H1 (cell line): ENCODE measurements at regions not wholly inside any gene's neighbourhood (a gene's known extent, or its start where the extent isn't known, plus 50 kb on each side); places are given as distances from the start of the nearest gene placed in this dataset.

Experiments used
- CTCF ChIA-PET: fragments of 300-600 bp; sonication (Branson Sonifier 250); formaldehyde crosslinking; loops from one replicate; lab custom pipeline; 2021; ENCODE audit not compliant: partially characterized antibody; lab: Charles Lee
- POLR2A ChIA-PET: fragments of 300-600 bp; sonication (Branson Sonifier 250); formaldehyde crosslinking; loops from one replicate; lab custom pipeline; 2021; ENCODE audit warnings: inconsistent platforms; ENCODE audit not compliant: partially characterized antibody; lab: Charles Lee
- DNase-seq, 2 experiments: peaks; one replicate each; pipeline versions ENCODE4 v3.0.0 to v3.0.0-alpha.2; 2010 to 2022; ENCODE audit warnings: low spot score in 2 of 2, low read depth in 1 of 2, mixed read lengths in 1 of 2
- FAIRE-seq: peaks from 2 replicates; lab custom pipeline; 2011; peaks lifted over from hg19 to GRCh38; lab: Jason Lieb, UNC
- H2AFZ ChIP-seq: 2 replicates; pipeline ENCODE4 v1.8.1; 2012; ENCODE audit warnings: low read length, inconsistent platforms
- H2AK5ac ChIP-seq: 2 replicates; pipeline ENCODE4 v1.6.1; 2013; ENCODE audit warnings: low read depth, low read length
- H2BK120ac ChIP-seq: replicated peaks from 2 replicates; pipeline ENCODE3; 2013; ENCODE audit warnings: low read depth, low read length, inconsistent platforms
- H2BK12ac ChIP-seq: 2 replicates; pipeline ENCODE4 v1.6.1; 2013; ENCODE audit warnings: low read depth, low read length
- H2BK15ac ChIP-seq: 2 replicates; pipeline ENCODE4 v1.6.1; 2013; ENCODE audit warnings: low read length
- H2BK20ac ChIP-seq: 2 replicates; pipeline ENCODE4 v1.6.1; 2013; ENCODE audit warnings: low read length
- H2BK5ac ChIP-seq: 2 replicates; pipeline ENCODE4 v1.6.1; 2013; ENCODE audit warnings: low read depth, low read length
- H3K14ac ChIP-seq: 2 replicates; pipeline ENCODE4 v1.6.1; 2013; ENCODE audit warnings: inconsistent platforms; ENCODE audit not compliant: insufficient read length
- H3K18ac ChIP-seq: 2 replicates; pipeline ENCODE4 v1.6.1; 2013; ENCODE audit warnings: low read length; ENCODE audit errors: extremely low read depth
- H3K23ac ChIP-seq: 2 replicates; pipeline ENCODE4 v1.6.1; 2013; ENCODE audit warnings: inconsistent platforms; ENCODE audit not compliant: insufficient read length
- H3K23me2 ChIP-seq: 2 replicates; pipeline ENCODE4 v1.6.1; 2013; ENCODE audit warnings: low read depth, low read length
- H3K27ac ChIP-seq: 2 replicates; pipeline ENCODE4 v1.6.1; 2011; ENCODE audit warnings: low read depth, low read length, inconsistent platforms
- H3K27me3 ChIP-seq, 4 experiments: replicated peaks in 1 of 4; 1 replicate in 1 of 4; 2 replicates in 3 of 4; pipeline versions ENCODE4 v1.6.1 to v1.8.1; 2011 to 2013; ENCODE audit warnings: low read length in 3 of 4, mild to moderate bottlenecking in 3 of 4, inconsistent platforms in 2 of 4, mixed read lengths in 2 of 4, moderate library complexity in 1 of 4; ENCODE audit not compliant: control insufficient read depth in 3 of 4, insufficient read depth in 3 of 4; ENCODE audit errors: extremely low read depth in 1 of 4
- H3K36me3 ChIP-seq, 4 experiments: 2 replicates each; pipeline versions ENCODE4 v1.6.1 to v1.8.1; 2011 to 2013; ENCODE audit warnings: mild to moderate bottlenecking in 4 of 4, low read length in 3 of 4, moderate library complexity in 2 of 4, control low read depth in 1 of 4, inconsistent platforms in 1 of 4; ENCODE audit not compliant: insufficient read depth in 4 of 4, control insufficient read depth in 2 of 4
- H3K4ac ChIP-seq: replicated peaks from 2 replicates; pipeline ENCODE3; 2013; ENCODE audit warnings: low read length, low read depth, mixed read lengths, inconsistent platforms; ENCODE audit not compliant: insufficient read length
- H3K4me1 ChIP-seq, 4 experiments: replicated peaks in 1 of 4; 1 replicate in 1 of 4; 2 replicates in 3 of 4; pipeline versions ENCODE4 v1.6.1 to v1.8.1; 2011 to 2013; ENCODE audit warnings: low read length in 3 of 4, inconsistent platforms in 2 of 4, mixed read lengths in 1 of 4; ENCODE audit not compliant: insufficient read depth in 4 of 4, control insufficient read depth in 3 of 4
- H3K4me2 ChIP-seq, 2 experiments: 2 replicates each; pipeline versions ENCODE4 v1.6.1 to v1.8.1; 2011 to 2013; ENCODE audit warnings: low read depth in 2 of 2, low read length in 2 of 2, control low read depth in 1 of 2, inconsistent platforms in 1 of 2, mild to moderate bottlenecking in 1 of 2; ENCODE audit not compliant: insufficient read depth in 1 of 2
- H3K4me3 ChIP-seq, 4 experiments: fragments of 200-600, 300-600 bp in 1 of 4; sonication (generic), shearing (Covaris generic), sonication (Bioruptor Twin) in 1 of 4; 2 replicates each; pipeline versions ENCODE4 v1.5.1 to v1.8.1; 2011 to 2016; ENCODE audit warnings: low read length in 4 of 4, low read depth in 3 of 4, control low read depth in 2 of 4, inconsistent platforms in 2 of 4, mild to moderate bottlenecking in 2 of 4, mixed read lengths in 1 of 4, moderate library complexity in 1 of 4; ENCODE audit not compliant: insufficient read depth in 2 of 4; ENCODE audit errors: extremely low read depth in 1 of 4
- H3K56ac ChIP-seq: replicated peaks from 2 replicates; pipeline ENCODE3; 2013; ENCODE audit warnings: low read depth, mild to moderate bottlenecking, mixed read lengths, low read length, inconsistent platforms; ENCODE audit not compliant: insufficient read length
- H3K79me1 ChIP-seq: 2 replicates; pipeline ENCODE4 v1.6.1; 2013; ENCODE audit warnings: low read depth, low read length, control low read depth
- H3K79me2 ChIP-seq, 2 experiments: 2 replicates each; pipeline versions ENCODE4 v1.6.1 to v1.8.1; 2012 to 2013; ENCODE audit warnings: low read length in 2 of 2, mild to moderate bottlenecking in 2 of 2, inconsistent platforms in 1 of 2; ENCODE audit not compliant: insufficient read depth in 2 of 2, control insufficient read depth in 1 of 2
- H3K9ac ChIP-seq, 4 experiments: replicated peaks in 1 of 4; 1 replicate in 1 of 4; 2 replicates in 3 of 4; pipeline versions ENCODE4 v1.6.1 to v1.8.1; 2011 to 2013; ENCODE audit warnings: low read depth in 3 of 4, low read length in 3 of 4, control low read depth in 2 of 4, mild to moderate bottlenecking in 2 of 4, moderate library complexity in 2 of 4, inconsistent platforms in 1 of 4; ENCODE audit errors: extremely low read depth in 1 of 4
- H3K9me3 ChIP-seq, 2 experiments: 2 replicates each; pipeline versions ENCODE4 v1.6.1 to v1.8.1; 2012 to 2013; ENCODE audit warnings: mild to moderate bottlenecking in 2 of 2, moderate library complexity in 2 of 2, control low read depth in 1 of 2, inconsistent platforms in 1 of 2, low read depth in 1 of 2, low read length in 1 of 2, mixed read lengths in 1 of 2; ENCODE audit not compliant: insufficient read depth in 2 of 2
- H4K20me1 ChIP-seq, 2 experiments: replicated peaks in 1 of 2; 2 replicates each; pipeline versions ENCODE3 to v1.8.1; 2011 to 2013; ENCODE audit warnings: inconsistent platforms in 2 of 2, low read length in 2 of 2, mild to moderate bottlenecking in 1 of 2; ENCODE audit not compliant: insufficient read depth in 2 of 2, control insufficient read depth in 1 of 2
- H4K5ac ChIP-seq: 2 replicates; pipeline ENCODE4 v1.6.1; 2013; ENCODE audit warnings: low read length, low read depth, mixed read lengths, inconsistent platforms; ENCODE audit not compliant: insufficient read length
- H4K8ac ChIP-seq: 2 replicates; pipeline ENCODE4 v1.8.0; 2013; ENCODE audit warnings: mild to moderate bottlenecking, moderate library complexity, low read length, inconsistent platforms; ENCODE audit not compliant: insufficient read depth; ENCODE audit errors: extremely low read depth
- H4K91ac ChIP-seq: replicated peaks from 2 replicates; pipeline ENCODE3; 2013; ENCODE audit warnings: low read length, mixed read lengths, inconsistent platforms; ENCODE audit not compliant: insufficient read length
- CTCF ChIP-seq, 3 experiments: IDR thresholded peaks; 1 replicate in 2 of 3; 2 replicates in 1 of 3; pipeline versions ENCODE4 v1.5.1 to v1.6.1; 2011; ENCODE audit warnings: low read length in 3 of 3, mild to moderate bottlenecking in 3 of 3, inconsistent platforms in 2 of 3, low read depth in 1 of 3, moderate library complexity in 1 of 3; ENCODE audit not compliant: insufficient read depth in 1 of 3; ENCODE audit errors: control extremely low read depth in 1 of 3
- GABPA ChIP-seq: IDR thresholded peaks from 2 replicates; pipeline ENCODE4 v1.6.1; 2011; ENCODE audit warnings: mild to moderate bottlenecking, low read length, moderate library complexity, borderline replicate concordance; ENCODE audit not compliant: insufficient read depth
- HDAC2 ChIP-seq, 2 experiments: fragments of 300-600 bp in 1 of 2; sonication (generic) in 1 of 2; IDR thresholded peaks; 2 replicates each; pipeline ENCODE4 v1.6.1; 2011 to 2012; ENCODE audit warnings: low read depth in 2 of 2, low read length in 2 of 2, mild to moderate bottlenecking in 2 of 2, moderate library complexity in 2 of 2, borderline replicate concordance in 1 of 2, inconsistent platforms in 1 of 2
- JUN ChIP-seq: IDR thresholded peaks from 2 replicates; pipeline ENCODE4 v1.6.1; 2011; ENCODE audit warnings: low read depth, mild to moderate bottlenecking, improper control_type of control experiment, low read length
- RAD21 ChIP-seq, 2 experiments: IDR thresholded peaks in 1 of 2; conservative IDR thresholded peaks in 1 of 2; 2 replicates each; pipeline ENCODE4 v1.6.1; 2011; ENCODE audit warnings: low read depth in 2 of 2, low read length in 2 of 2, improper control_type of control experiment in 1 of 2, inconsistent platforms in 1 of 2, mild to moderate bottlenecking in 1 of 2, moderate library complexity in 1 of 2
- SIX5 ChIP-seq: IDR thresholded peaks from 2 replicates; pipeline ENCODE4 v1.6.1; 2011; ENCODE audit warnings: mild to moderate bottlenecking, low read depth, low read length
- SP1 ChIP-seq: IDR thresholded peaks from 2 replicates; pipeline ENCODE4 v1.6.1; 2011; ENCODE audit warnings: low read depth, low read length
- TAF7 ChIP-seq: optimal IDR thresholded peaks from 2 replicates; pipeline ENCODE3; 2011; ENCODE audit warnings: low read depth, mild to moderate bottlenecking, inconsistent platforms, low read length, moderate library complexity, borderline replicate concordance
- WGBS, 2 experiments: shearing (Covaris generic) in 1 of 2; methylation state at CpG; one replicate each; pipeline versions ENCODE4 v1.1.6 to v1.1.7; 2013 to 2015; ENCODE audit warnings: low lambda C conversion rate in 2 of 2, mixed read lengths in 2 of 2, inconsistent platforms in 1 of 2, low coverage in 1 of 2, missing lambda C conversion rate in 1 of 2; ENCODE audit not compliant: insufficient replicate concordance in 2 of 2, insufficient coverage in 1 of 2, insufficient read length in 1 of 2; ENCODE audit errors: extremely low coverage in 1 of 2, missing lambda C conversion rate in 1 of 2; 5-methylcytosine and 5-hydroxymethylcytosine counted together

DNA sequence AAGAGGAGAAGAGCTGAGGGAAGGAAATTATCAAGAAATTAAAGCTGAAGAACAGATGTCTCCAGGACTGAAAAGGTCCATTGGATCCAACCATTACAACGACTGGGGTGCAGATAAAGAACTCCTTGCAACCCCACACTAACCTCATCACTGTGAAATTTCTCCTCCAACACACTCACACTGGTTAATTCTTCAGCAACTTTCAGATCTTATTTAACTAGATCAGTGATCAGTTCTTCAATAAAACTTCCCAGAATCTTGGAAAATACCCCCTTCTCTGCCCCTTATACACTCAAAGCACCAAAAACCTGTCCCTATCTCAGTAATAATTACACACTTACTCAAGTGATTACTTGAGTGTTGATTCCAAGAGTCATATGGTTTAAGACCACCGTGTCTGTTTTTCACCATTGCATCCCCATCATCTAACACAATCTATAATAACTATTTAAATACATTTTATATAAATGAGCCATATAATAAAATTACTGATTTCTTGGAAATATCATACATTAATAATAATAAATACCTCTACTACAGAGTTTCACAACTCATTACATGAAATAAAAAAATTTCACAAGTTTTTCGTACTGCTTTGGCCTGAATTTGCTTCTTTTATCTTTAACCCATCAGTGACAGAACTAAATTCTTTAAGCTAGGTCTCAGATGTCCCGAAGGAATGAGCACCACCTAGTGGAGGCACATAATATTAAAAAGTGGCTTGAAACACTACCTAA lies 123.7 kb downstream of the MPP7 start:
- Histone ChIP-seq H3K14ac (no peak overlapping the region), H2BK12ac (no peak overlapping the region), H4K8ac (no peak overlapping the region), H2BK5ac (no peak overlapping the region), H3K9ac (no peak overlapping the region), H3K23ac (no peak overlapping the region), H3K56ac (no peak overlapping the region), H2BK120ac (no peak overlapping the region), H3K4ac (no peak overlapping the region), H3K4me2 (no peak overlapping the region), H3K79me2 (no peaks in the 10 kb centered on the region), H2BK20ac (no peak overlapping the region), H3K27ac (no peak overlapping the region), H3K4me3 (no peak overlapping the region), H2AFZ (no peak overlapping the region), H2AK5ac (no peak overlapping the region), H3K36me3 (no peaks in the 10 kb centered on the region), H3K18ac (no peak overlapping the region), H3K27me3 (no peaks in the 10 kb centered on the region), H4K91ac (no peak overlapping the region), H4K20me1 (no peaks in the 10 kb centered on the region), H3K23me2 (no peaks in the 10 kb centered on the region), H3K4me1 (no peaks in the 10 kb centered on the region), H3K9me3 (no peaks in the 10 kb centered on the region), H4K5ac (no peak overlapping the region), H3K79me1 (no peaks in the 10 kb centered on the region), H2BK15ac (no peak overlapping the region)
- ChIA-PET CTCF (interaction anchor here (0.7 to 2.1 kb wide), 16 partner anchors 9 to 511 kb away, joined by 3 to 6 read pairs (median 4); no protein-coding TSS in a partner anchor), POLR2A (no interaction called here)
- DNase-seq (no peak), FAIRE-seq (peak; percentile 55)
- WGBS, 2 experiments, result 58% methylated on average over 4 of the region's 4 CpGs; no CpG with 5 or more reads in 1 of the 2 experiments
- no peak for TF ChIP-seq SIX5
- TF ChIP-seq TAF7, result no peak
- TF ChIP-seq RAD21 (IDR thresholded peaks at IDR 0.05 in 1 of 2, conservative IDR thresholded peaks at IDR 0.05 in 1 of 2; ENCODE audit: low read depth in 2 of 2, low read length in 2 of 2), result peak; percentile 80 to 86
- TF ChIP-seq HDAC2 (IDR thresholded peaks at IDR 0.05; ENCODE audit: borderline replicate concordance in 1 of 2, low read depth in 2 of 2, low read length in 2 of 2), result no peak
- no peak for TF ChIP-seq GABPA
- no peak for TF ChIP-seq JUN
- TF ChIP-seq SP1, result no peak
- peak in 2 of 3 experiments; percentile 45 to 50; a peak in 2 of 4 replicates for TF ChIP-seq CTCF (IDR thresholded peaks at IDR 0.05; ENCODE audit: control extremely low read depth in 1 of 3, insufficient read depth in 1 of 3, low read depth in 1 of 3, low read length in 3 of 3)
